ENCODE measurements at regions not wholly inside any gene's neighbourhood (a gene's known extent, or its start where the extent isn't known, plus 50 kb on each side); places are given as distances from the start of the nearest gene placed in this dataset.

- TF ChIP-seq POLR2A (IDR thresholded peaks at IDR 0.05) (no peak), CTCF (IDR thresholded peaks at IDR 0.05 in 8 of 11, conservative IDR thresholded peaks at IDR 0.05 in 3 of 11) (no peak)
These were observed 57.5 kb upstream of the PIWIL1 start for GRCh38 chr12:130280231-130280630.

Data from spleen (tissue), 7 donors.